NB4 (cell line): ENCODE measurements at regions not wholly inside any gene's neighbourhood (a gene's known extent, or its start where the extent isn't known, plus 50 kb on each side); places are given as distances from the start of the nearest gene placed in this dataset.

Experiments used
- DNase-seq: peaks from one replicate; pipeline ENCODE4 v3.0.0; 2010; ENCODE audit warnings: low read depth
- H3K4me3 ChIP-seq: one replicate; pipeline ENCODE4 v1.5.1; 2011; ENCODE audit warnings: mild to moderate bottlenecking, low read depth, low read length, moderate library complexity
- MYC ChIP-seq: IDR thresholded peaks from 2 replicates; pipeline ENCODE4 v1.6.1; 2011; ENCODE audit warnings: low read depth, low read length
- POLR2A ChIP-seq: IDR thresholded peaks from 2 replicates; pipeline ENCODE4 v1.6.1; 2011; ENCODE audit warnings: mild to moderate bottlenecking; ENCODE audit not compliant: insufficient read length; ENCODE audit errors: extremely low read depth
- TF ChIP-seq, protein P1 (sequence below): IDR thresholded peaks from 2 replicates; pipeline ENCODE4 v1.6.1; 2011; ENCODE audit warnings: low read depth, low read length
- TF ChIP-seq, protein P2 (sequence below): IDR thresholded peaks from one replicate; pipeline ENCODE4 v1.5.1; 2012; ENCODE audit warnings: low read depth, low read length

DNA sequence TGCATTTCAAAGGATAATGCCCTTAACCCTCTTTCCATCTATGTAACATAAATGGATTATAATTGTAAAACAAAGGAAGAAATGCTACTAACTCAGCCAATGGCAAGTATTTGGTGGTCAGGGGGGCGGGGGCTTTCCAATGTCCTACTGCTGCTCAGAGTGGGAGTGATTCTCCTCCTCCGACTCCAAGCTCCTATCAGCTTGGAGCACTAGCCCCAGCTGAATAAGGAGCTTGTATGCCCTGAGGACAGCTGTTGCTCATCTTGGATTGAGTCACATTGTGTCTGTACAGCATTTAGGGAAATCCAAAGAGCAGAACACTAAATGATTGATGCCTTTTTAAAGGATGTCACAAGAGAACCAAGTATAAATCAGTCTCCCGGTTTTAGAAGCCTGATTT is 105.6 kb upstream of the ZNF521 start:
- no peak overlapping the region for H3K4me3 ChIP-seq
- no peak for DNase-seq
- TF ChIP-seq MYC (no peak), POLR2A (no peak)
- TF ChIP-seq, protein P1, sequence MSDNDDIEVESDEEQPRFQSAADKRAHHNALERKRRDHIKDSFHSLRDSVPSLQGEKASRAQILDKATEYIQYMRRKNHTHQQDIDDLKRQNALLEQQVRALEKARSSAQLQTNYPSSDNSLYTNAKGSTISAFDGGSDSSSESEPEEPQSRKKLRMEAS: no peak
- TF ChIP-seq, protein P2, sequence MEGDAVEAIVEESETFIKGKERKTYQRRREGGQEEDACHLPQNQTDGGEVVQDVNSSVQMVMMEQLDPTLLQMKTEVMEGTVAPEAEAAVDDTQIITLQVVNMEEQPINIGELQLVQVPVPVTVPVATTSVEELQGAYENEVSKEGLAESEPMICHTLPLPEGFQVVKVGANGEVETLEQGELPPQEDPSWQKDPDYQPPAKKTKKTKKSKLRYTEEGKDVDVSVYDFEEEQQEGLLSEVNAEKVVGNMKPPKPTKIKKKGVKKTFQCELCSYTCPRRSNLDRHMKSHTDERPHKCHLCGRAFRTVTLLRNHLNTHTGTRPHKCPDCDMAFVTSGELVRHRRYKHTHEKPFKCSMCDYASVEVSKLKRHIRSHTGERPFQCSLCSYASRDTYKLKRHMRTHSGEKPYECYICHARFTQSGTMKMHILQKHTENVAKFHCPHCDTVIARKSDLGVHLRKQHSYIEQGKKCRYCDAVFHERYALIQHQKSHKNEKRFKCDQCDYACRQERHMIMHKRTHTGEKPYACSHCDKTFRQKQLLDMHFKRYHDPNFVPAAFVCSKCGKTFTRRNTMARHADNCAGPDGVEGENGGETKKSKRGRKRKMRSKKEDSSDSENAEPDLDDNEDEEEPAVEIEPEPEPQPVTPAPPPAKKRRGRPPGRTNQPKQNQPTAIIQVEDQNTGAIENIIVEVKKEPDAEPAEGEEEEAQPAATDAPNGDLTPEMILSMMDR: no peak

DNA sequence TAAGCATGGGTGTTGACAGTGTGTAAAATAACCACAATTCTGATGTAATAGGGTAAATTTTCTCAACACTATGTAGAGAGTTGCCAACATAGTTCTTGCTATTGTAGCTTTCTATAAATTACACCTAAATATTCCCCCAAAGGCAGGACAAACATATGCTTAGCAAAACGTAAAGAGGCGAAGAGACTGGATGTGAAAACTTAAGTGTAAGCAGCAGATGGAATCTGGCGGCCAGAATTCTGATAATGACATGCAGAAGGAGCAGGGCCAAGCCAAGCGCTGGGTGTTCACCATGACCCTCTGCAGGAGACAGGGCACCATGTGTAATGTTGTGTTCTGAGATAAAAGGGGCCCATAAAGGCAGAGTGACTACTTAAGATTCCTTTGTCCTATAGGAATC is 105.2 kb upstream of the ZNF521 start:
- TF ChIP-seq, protein P2: no peak
- TF ChIP-seq MYC: no peak
- TF ChIP-seq POLR2A: no peak
- TF ChIP-seq, protein P1: no peak
- H3K4me3 ChIP-seq: no peak overlapping the region
- no peak for DNase-seq

DNA sequence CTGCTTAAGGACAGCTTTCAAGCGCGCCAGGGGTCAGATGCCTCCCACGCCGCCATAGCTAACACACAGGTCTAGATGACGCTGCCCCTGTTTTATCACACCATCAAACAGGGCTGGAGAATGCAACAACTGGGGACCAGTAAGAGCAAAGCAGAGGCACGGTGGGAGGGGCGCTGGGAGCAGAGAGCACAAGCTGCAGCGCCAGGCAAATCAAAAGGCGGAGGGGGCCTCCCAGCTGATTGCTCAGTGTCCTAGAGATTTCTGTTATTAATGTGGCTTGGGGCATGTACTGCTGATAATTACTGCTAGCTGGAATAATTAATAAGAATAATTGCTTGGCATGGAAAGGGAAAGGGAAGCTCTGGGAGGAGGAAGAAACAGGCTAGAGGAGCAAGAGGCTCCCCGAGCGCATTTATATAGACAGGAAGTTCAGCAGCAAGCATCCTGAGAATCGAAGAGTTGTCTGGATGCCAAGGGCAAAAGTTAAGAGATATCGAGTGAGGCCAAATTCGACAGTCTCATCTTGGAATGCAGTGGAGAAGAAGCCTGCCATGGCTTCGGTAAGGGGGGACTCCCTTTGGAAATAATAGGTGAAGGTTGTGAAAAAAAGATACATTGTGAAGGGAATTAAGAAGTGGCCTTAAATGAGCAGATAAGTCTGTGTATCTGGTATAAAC is 104.5 kb upstream of the ZNF521 start:
- H3K4me3 ChIP-seq: no peak overlapping the region
- no peak for DNase-seq
- TF ChIP-seq, protein P1: no peak
- TF ChIP-seq, protein P2: no peak
- no peak for TF ChIP-seq MYC
- TF ChIP-seq POLR2A: no peak

DNA sequence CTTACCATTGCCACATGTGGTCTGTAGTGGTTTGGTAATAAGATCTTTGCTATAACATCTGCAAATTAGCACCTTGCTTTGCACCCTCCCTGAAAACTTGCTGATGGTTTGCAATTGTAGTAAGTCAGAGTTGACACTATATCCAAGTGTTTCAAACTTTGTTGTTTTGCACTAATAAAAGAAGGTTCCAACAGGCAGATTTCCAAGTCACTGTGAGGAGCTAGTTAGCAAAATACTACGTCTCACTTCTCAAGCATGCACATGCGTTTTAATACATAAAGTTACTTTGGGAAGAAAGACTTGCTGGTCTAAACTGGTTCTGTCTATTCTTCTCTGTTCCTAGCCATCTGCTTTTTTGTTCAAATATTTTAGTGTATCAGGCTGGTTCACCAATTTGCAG is 103.7 kb upstream of the ZNF521 start:
- TF ChIP-seq MYC: no peak
- TF ChIP-seq, protein P2: no peak
- no peak for TF ChIP-seq POLR2A
- TF ChIP-seq, protein P1: no peak
- H3K4me3 ChIP-seq: no peak overlapping the region
- no peak for DNase-seq

DNA sequence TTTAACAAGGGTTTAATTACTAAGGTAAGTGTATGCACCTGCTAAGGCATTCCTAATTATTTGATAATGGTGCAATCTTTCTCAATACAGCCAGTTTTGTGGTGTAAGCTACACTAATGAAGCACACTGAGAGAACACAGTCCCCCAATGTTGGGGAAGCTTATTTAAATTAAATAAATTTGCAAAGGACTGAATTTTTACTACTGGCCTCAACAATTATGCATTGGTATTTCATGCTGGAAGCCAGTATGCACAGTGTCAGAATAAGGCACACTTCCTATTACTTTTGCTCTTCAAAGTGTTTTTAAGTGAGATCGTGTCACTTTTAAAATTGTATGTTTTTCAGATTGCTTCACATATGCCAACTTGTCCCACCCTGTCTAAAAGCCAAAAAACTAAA is 103.2 kb upstream of the ZNF521 start:
- no peak for DNase-seq
- H3K4me3 ChIP-seq: no peak overlapping the region
- TF ChIP-seq POLR2A: no peak
- TF ChIP-seq, protein P2: no peak
- TF ChIP-seq, protein P1: no peak
- no peak for TF ChIP-seq MYC
